NCI-H69 (cell line): ENCODE measurements at regions not wholly inside any gene's neighbourhood (a gene's known extent, or its start where the extent isn't known, plus 50 kb on each side); places are given as distances from the start of the nearest gene placed in this dataset.
"Not testable (repeated sequence)": the region's sequence is repeated elsewhere in the genome, so short reads cannot be mapped to it uniquely, and the experiment has no call there.

ENCODE experiments used
- DNase-seq: peaks from one replicate; lab custom pipeline; 2025; lab: John Stamatoyannopoulos, UW

DNA sequence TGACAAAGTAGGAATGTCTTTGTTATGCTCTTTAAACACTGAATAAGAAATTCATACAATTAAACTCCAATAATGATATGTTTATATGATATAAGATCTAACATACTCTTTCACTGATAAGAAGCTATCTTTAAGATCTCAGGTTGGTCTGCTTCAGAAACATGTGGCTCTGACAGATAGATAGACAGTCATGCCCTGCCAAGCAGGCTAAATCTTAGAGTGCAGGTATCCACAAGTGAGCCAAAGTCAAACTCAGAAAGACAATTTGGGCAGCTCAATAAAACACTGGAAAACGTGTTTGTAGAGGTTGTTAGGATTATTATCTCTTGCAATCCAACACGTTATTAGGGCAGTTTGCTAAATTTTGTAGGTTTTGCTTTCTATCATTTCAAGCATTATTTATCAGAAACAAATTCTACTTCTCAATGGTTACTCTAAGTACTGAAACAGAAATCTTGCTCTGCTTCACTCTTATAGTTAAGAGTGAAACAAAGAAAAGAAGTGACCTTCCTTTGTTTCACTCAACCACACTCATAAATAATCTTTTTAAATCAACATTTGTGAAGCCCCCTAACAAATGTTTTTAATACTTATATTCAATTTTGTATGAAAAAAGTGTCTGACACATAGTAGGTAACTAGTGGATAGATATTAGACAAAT, 1255.6 kb downstream of the DIAPH3 start:
- no peak for DNase-seq

DNA sequence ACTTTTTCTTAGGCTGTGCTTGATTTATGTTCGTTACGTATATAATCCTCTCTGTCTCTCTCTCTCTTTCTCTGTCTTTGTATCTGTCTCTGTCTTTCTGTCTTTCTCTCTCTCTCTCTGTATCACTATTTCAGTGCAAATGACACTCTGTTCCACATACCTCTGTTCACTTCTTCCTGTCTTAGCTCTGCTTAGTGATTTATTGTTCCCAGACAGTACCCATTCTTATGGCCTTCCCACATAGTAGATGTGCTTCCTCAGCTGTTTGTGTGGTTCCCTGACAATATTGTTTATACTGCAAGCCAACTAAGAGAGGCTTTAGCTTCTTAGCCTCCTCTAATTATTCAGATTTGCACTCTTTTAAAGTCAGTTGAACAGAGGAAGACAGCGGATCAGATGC, 1244.2 kb downstream of the DIAPH3 start:
- DNase-seq, result no peak

DNA sequence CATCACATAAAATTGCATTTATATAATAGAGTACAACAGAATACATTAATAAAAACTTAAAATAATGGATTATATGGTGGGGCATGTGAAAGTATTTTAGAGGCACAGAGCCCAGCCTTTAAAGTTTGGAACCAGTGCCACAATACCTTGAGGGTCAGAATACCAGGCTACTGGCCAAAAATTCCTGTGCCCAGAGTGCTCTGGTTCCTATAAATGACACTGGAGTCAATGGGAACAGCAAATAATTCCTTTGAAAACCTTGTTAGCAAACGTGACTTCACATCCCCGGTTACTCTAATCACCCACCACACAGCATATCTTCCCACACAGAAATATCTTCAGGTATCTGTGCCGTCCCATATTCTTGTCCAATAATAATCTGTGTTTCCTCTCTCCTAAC, 1242.6 kb downstream of the DIAPH3 start:
- no peak for DNase-seq

DNA sequence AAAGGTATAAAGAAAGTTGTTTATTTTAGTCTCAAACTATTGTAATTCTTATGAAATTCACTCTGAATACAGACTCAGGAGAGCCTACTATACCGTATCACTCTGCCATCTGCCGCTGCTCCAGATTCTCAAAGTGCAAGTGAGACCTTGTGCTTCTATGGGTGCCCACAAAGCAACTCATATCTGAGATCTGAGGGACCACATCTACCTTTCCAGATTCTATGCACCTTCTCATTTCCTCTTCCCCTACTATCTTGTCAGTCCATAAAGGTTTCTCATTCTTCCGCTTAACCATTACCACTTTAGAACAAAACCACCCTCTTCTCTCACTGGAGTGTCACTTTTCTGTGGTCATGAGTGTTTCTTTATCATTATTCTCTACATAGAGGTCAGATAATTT, 1236.9 kb downstream of the DIAPH3 start:
- DNase-seq, result no peak

DNA sequence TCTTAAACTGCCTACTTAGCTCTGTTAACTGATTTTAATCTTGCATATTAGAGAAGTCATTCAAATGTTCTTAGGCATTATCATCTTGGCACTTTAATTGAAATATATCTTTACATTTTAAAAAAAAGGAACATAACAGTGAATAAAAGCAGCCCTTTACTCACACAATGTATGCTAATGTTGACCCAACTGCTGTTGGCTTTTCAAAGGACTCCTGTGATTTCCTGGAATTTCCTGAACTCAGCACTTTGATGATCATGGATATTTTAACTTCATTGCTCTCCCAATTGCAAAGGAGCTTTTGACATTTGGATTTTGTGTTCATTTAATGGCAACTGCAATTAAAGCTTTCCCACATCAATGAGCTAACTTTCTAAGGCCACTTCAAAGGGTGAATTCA, 1230.3 kb downstream of the DIAPH3 start:
- DNase-seq, result no peak

DNA sequence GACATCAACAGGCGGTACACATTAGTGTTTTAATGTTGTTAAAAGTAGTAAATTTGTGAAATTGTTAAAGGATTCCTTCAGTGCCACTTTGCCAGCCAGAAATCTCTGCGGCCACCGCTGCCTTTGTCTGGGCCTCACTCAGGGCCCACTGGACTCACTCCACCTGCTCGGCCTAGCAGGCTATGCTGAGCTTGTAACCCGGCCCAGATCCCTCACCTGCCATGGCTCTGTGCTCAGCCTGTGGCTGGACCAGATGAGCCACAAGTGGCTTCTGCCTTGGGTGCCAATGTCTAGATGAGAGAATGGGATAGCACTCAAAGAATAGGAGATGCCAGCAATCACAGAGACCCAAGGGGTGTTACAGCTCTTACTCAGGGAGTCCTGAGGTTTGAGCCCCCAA, 1228.0 kb downstream of the DIAPH3 start:
- DNase-seq, result no peak

DNA sequence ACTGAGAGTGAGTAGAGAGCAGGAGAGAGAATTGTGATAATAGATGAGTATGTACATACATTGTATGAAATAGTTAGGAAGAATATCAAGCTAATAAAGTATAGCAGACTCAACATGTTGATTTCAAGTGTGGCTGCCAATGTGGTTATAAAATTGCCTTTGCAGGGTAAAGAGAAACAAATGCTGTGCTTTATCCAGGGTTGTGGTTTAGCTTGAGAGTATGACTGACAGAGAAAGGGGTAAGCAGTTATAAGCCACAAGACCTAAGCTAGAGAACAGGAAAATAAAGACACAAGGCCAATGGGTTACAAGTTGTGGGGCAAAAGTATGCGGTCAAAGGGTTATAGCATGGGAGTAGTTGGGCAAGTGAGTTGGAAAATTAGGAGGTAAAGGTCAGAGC, 1217.5 kb downstream of the DIAPH3 start:
- no peak for DNase-seq

DNA sequence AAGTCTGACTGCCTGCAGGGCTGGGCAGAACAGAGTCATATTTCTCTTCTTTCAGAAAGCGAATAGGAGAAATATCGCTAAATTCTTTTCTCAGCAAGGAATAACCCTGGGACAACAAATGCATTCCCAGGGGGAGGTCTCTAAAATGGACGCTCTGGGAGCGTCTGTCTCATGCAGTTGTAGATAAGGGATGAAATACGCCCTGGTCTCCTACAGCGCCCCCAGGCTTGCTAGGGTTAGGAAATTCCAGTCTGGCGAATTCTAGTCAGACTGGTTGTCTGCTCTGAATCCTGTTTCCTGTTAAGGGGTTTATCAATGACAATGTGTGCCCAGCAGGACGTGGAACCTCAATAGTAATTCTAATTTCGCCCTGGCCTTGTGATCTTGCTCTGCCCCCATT, 1214.1 kb downstream of the DIAPH3 start:
- peak; percentile 11 for DNase-seq

DNA sequence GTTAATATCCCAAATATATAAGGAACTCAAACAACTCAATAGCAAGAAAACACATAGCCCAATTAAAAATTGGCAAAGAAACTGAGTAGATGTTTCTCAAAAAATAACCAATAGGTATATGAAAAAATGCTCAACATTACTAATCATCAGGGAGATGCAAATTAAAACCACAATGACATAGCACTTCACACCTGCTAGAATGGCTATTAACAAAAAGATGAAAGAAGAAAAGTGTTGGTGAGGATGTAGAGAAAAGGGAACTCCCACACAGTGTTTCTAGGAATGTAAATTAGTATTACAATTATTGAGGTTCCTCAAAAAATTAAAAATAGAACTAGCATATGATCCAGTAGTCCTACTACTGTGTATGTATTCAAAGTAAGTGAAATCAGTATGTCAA, 1212.8 kb downstream of the DIAPH3 start:
- no peak for DNase-seq

DNA sequence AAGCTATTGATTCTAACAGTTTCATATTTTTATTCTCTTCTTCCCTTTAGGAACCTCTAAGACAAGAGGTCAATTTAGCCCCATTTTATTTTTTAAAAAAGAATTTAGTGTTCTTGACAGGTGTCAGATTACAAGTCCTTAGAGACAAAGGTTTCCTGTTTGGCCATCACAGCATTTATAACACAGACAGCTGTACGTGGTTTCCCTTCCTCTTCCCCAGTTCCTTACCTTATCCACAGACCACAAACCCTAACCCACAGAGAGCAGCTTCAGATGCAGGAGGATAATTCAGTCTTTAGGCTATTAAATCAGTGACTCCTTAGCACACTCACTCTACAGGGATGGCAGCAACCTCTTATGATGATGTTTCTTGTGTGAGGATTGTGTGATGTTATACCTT, 1210.1 kb downstream of the DIAPH3 start:
- no peak for DNase-seq

DNA sequence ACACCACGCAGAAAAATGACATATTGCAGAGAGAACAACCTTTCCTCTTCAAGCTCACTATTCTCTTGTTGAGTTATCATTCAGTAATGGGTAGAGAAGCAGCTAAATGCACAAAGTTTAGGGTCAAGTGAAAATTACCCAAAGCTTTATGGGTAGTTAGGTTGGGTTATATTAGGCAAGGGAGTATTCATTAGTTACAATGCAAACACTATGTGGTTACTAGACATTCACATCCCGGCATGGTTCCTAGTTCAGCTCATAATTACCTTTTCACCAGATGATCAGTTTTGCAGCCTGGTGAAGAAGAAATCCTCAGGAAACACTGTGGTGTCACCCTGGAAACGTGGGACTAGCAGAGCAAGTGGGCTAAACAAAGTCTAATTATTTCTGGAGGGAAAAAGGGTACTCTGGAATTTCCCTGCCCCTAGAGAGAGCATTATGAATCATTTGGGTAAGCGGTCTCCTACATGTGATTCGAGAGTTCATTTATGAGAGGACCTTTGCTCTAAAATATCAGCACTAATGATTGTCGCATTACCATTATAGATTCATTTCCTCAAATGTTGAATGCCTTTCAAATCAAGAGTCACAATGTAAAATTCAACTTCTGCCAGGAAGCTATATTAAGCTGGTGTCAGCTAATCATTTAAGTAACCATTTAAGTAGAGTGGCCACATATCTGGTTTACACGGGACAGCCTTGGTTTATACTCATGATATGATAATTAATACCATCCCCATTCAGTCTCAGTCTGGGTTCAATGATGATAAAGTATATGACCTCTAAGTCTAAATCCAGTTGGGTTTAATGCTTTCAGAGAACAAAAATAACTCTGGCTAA, 1208.0 kb downstream of the DIAPH3 start:
- DNase-seq, result peak; percentile 18

DNA sequence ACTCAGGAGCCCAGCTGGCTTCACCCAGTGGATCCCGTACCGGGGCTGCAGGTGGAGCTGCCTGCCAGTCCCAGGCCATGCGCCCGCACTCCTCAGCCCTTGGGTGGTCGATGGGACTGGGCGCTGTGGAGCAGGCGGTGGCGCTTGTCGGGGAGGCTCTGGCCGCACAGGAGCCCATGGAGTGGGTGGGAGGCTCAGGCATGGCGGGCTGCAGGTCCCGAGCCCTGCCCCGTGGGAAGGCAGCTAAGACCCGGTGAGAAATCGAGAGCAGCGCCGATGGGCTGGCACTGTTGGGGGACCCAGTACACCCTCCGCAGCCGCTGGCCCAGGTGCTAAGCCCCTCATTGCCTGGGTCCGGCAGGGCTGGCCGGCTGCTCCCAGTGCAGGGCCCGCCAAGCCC, 1205.6 kb downstream of the DIAPH3 start:
- not testable (repeated sequence) for DNase-seq

DNA sequence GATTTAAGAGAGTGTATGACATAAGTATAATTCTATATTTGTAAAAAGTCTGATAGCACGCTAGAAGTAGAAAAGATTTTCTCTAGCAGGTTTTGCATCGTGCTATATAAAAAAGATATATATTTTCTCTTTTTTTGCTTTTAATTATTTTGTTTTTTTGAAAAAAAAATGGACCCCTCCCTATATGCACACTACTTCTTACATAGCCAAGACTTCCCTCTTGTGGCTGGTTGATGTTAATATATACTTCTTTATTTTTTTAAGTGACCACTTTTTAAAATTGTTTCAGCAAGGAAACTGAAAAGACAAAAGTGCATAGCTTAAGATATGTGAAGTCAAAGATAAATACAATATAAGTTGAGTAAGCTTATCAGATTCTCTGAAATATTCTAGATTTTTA, 1202.8 kb downstream of the DIAPH3 start:
- DNase-seq, result peak; percentile 52

DNA sequence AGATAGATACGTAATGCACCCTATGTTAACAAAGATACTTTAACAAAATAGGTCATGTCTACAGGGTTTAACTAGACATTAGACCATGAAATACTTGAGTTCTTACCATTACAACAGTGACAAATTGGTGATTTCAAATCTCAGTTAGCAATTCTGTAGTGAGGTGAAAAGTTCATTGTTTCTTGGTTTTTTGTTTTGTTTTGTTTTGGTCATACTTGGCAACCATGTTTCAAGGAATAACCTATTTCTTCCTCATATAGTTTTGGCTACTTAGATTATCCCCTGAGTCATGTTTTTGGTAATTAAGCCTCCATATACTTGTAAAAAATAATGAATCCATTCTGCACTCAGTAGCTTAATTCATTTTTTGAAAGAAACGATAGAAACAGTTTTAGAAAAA, 1200.4 kb downstream of the DIAPH3 start:
- DNase-seq, result no peak

DNA sequence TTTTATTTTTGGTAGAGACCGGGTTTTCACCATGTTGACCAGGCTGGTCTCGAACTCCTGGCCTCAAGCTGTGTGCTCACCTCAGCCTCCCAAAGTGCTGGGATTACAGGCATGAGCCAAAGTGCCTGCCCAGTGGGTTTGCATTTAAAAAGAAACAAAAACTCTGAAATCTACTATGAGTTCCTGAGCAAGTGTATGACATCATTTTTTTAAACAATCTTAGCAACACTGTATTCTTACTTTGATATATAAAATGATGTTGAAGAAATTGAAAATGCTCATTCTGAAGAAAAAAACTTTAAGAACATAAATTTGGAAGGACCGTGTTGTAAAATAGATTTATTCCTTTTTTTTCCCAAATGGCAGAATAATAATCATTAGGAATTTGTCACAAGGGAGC, 1199.7 kb downstream of the DIAPH3 start:
- DNase-seq, result no peak

DNA sequence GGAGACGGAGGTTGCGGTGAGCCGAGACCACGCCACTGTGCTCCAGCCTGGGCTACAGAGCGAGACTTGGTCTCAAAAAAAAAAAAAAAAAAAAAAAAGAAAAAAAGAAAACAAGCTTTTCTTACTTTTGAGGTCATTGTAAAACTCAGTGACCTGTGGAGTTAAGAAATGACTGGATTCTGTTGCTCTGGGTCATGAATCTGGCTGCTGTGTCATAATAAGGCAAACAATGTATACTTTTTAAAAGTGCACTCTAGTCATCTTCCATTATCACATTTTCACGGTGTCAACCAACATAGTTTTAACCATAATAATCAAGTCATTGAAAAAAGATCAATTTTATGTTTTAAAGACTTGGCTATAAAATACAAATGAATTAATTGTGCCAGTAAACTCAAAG, 1186.6 kb downstream of the DIAPH3 start:
- no peak for DNase-seq

DNA sequence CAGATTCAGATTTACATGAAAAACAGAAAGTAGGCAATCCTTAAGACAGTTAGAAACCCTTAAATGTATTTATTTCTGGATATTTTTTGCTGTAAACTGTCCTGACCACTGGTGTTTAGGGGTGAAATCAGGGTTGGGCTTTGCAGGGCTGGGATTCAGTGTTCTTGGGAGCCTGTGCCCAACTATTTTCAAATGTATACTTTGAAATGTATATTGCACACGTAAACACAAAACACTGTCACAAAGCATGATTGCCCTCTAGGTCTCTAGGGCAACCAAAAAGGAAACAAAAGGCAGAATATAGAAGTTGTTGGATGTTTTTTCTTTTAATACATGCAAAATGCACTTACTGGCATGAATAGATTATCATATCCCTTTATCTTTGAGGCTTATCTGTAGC, 1185.4 kb downstream of the DIAPH3 start:
- no peak for DNase-seq

DNA sequence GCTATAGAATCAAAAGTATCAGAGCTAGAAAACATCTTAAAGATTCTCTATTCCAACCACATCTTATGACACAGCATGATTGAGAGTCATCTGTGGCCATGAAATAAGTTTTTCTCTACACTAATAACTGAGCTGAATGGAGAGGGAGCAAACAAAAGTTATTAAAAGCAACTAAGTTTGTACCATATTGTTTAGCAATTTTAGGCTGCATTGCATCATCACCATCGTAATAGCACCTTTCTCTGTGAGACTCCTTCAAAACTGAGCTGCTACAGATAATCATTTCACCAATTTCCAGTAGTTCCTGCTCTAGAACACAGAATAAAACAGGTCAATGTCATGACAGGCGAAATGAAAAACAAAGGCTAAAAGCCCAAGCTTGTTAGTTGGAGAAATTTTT, 1183.9 kb downstream of the DIAPH3 start:
- DNase-seq, result no peak

DNA sequence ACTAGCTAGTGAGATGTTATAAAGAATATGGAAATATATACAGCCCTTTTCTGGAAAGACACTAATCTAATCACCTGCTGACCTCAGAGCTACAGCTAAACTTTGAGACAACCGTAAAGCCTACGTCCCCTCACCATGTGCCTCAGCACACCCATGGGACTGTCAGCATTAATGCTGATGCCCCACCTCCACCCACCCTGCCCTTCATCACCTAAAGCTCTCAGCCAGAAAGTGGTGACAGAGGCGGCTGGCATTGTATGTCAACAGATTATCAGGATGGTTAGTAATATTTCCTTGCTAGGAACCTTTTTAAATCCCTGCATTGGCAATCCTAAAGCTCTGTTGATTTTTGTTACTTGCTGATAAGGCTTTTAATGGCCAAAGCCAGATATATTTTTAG, 1177.9 kb downstream of the DIAPH3 start:
- DNase-seq, result no peak

DNA sequence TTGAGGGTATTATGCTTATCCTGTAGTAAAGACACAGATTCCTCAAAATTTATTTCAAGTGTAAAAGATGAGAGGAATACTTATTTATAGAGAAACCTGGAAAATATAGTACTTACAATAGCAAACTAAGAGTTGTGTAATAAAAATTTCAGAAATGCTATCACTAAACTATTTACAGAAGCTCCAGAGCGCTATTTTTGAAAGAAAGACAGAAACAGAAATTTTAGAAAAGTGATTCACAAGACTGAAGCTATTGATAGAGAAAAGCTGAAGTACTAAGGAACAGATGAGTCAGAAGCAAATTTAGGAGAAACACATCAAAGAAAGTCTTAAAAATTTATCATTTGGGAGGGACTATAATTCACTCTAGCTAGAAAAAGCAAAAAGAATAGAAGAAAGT, 1174.2 kb downstream of the DIAPH3 start:
- DNase-seq, result no peak

DNA sequence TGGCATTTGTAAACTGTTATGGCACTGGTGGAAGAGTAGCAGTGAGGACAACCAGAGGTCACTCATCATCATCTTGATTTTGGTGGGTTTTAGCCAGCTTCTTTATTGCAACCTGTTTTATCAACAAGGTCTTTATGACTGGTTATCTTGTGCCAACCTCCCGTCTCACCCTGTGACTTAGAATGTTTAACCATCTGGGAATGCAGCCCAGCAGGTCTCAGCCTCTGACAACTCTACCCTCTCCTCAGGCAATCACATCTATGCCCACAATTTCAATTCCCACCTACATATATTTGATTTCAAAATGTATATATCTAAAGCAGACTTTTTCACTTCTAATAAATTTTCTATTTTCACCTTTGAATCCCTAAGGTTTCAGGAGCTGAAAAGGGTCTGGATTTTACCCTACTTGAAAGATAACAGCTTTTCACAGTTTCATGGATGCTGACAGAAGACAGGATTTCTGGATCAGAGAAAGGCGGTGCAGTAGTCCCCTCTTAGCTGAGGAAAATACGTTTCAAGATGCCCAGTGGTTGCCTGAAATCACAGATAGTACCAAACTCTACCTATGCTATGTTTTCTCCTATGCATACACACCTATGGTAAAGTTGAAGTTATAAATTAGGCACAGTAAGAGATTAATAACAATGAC, 1171.8 kb downstream of the DIAPH3 start:
- DNase-seq, result no peak

DNA sequence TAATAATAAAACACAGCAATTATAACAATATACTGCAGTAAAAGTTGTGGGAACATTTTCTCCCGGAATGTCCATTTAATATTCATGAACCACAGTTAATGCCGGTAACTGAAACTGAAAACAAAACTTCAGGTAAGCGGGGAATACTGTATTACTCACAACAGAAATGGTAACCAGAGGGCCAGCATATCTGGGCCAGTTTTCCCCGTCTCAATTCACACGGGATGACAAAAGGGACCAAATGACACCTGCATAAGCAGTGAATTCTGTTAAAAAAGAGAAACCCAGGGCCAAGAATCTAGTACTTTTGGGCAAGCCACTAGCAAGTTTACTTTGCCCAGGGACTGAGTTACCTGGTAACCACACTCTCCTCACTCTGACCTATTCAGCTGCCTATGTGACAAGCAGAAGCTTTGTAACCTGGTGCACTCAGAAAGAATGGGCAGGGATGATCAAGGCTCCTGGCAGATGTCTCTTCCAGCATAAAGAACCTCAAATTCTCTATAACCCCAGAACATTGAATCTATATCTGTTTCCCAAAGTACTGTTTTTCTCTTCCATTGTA, 1171.2 kb downstream of the DIAPH3 start:
- DNase-seq, result no peak

DNA sequence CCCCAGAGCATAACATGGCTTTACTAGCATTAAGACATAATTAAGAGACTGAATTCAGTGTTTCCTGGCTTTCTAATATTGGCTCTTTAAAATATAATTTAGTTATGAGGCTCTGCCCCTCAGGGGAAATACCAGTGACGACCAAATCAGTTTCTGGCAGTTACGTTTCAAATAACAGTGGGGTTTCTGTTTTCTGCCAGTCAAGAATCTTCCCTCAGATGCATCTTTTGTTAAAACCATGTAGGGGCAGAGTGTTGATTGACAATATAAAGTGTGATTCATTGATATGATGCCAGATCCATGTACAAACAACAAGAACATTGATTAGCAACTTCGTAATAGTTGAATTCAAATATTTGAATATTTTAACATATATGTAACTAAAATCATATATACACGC, 1169.7 kb downstream of the DIAPH3 start:
- no peak for DNase-seq
